NCI-H748 (cell line): ENCODE measurements at regions not wholly inside any gene's neighbourhood (a gene's known extent, or its start where the extent isn't known, plus 50 kb on each side); places are given as distances from the start of the nearest gene placed in this dataset.
"Not testable (repeated sequence)": the region's sequence is repeated elsewhere in the genome, so short reads cannot be mapped to it uniquely, and the experiment has no call there.

Experiments
- DNase-seq: peaks from one replicate; lab custom pipeline; 2025; ENCODE audit not compliant: unreplicated experiment; lab: John Stamatoyannopoulos, UW

DNA sequence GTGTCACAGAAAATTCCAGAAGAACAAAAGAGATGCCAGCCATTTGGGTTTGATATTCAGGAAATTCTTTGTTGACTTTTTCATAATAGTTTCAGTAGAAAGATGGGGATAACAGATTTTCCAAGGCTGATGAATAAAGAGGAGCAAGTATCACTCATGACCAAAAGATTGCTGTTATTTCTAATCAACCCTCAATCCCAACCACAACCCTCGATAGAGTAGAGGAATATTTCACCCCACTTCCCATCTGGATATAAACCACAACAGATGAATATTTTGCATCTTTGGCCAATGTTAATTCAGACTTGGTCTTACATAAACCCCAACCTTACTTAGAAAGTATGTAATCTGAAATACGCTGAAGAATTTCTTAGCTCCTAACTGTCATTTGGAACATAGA lies 232.4 kb downstream of the SEC16B start:
- no peak for DNase-seq

DNA sequence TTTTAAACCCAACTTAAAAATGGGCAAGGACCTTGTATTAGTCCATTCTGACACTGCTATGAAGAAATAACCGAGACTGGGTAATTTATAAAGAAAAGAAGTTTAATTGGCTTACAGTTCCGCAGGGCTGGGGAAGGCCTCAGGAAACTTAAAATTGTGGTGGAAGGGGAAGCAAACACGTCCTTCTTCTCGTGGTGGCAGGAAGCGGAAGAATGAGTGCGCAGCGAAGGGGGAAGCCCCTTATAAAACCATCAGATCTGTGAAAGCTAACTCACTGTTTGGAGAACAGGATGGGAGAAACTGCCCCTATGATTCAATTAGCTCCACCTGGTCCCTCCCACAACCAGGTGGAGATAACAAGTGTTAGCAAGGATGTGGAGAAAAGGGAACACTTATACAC lies 237.7 kb downstream of the SEC16B start:
- no peak for DNase-seq

DNA sequence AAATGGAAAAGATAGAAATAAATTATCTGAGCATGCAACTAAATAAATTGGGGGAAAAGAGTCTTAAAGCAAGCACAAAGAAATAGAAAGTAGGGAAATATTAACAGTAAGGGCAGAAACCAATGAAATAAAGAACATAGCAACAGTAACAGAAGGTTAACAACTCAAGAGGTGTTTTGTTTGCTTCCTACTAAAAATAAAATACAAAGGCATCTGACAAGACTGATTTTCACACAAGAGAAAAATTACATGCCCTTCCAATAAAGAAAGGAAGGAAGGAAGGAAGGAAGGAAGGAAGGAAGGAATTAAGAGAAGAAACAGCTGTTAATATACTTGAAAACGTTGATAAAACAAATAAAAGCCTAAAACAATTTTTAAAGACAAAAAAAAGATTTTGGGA lies 240.2 kb downstream of the SEC16B start:
- no peak for DNase-seq

DNA sequence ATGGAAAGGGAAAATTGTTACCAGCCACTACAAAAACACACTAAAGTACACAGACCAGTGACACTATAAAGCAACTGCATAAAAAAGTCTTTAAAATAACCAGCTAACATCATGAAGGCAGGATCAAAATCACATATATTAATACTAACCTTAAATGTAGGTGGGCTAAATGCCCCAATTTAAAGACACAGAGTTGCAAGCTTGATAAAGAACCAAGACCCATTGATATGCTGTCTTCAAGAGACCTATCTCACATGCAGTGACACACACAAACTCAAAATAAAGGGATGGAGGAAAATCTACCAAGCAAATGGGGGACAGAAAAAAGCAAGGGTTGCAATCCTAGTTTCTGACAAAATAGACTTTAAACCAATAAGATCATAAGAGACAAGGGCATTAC lies 246.3 kb downstream of the SEC16B start:
- DNase-seq = no peak

DNA sequence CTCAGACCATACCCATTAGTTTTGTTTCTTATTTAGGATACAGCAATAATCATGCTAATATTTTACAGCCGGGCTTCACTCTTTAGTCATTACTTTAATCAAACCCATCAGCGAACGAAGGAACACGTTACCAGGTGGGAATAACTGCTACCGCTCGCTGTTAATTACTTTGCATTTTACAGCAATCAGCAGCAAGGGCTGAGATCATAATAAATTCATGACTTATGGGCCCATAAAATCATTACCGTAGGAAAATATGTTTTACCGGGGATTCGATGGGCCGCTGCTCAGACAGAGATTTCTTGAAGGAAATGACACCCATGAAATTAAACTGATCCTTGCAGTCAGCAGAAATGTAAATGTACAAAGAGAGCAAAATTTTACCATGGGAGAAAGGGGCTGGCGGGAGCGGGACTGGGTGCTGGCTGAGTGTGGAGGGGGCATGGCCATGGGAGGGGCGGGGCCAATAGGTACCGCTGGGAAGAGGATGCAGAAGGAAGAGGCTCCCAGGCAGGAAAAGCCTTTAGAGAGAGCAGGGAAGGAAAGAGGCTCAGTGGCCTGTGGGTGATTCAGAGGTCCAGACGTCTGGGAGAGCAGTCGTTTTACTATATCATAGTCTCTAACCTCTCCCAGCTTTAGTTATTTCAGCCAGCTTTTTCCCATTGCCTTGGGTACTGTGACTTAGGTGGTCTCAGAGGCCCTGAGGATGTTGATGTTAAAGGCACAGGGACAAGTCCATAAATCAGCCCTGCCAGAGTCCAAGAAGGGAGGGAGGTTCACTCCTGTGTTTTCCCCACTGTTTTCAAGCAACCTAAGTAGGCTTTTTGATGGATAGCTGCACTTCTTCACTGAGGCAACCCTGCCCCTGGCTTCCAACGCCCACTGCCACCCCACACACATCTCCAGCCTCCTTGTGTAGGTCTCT lies 258.9 kb downstream of the SEC16B start:
- DNase-seq = no peak

DNA sequence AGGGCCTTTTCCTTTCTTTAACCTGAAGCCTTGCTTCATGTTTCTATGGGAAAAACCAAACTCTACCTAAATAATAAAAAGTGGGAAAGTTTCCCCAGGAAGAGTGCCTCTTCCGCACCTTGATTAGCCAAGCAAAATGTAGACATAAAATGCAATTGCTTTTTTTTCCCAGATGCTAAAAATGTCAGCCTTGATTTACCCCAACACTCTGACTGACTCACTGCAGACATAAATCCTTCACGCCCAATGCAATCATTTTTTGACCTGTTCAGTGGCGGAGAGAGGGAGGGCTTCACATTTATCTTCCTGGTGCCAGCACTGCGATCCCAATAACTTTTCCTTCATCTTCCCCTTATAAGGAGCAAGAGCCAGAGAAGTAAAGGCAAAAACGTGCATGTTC lies 261.5 kb downstream of the SEC16B start:
- no peak for DNase-seq

DNA sequence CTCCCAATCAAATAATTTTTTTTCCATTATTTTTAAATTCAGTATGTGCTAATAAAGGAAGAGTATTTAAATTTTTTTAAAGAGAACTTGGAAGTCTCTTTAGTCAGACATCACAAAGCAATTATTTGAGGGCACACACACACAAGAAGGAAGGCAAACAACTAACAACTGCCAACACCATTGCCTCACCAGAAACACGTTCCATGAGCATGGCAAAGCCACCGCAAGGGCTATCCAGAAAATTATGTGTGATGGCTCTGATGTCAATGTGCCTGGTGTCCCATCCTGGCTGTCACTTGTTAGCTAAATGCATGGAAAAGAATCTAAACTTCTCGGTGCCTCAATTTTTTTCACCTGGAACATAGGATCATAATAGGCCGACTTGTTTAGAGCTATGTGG lies 262.9 kb downstream of the SEC16B start:
- DNase-seq = no peak

DNA sequence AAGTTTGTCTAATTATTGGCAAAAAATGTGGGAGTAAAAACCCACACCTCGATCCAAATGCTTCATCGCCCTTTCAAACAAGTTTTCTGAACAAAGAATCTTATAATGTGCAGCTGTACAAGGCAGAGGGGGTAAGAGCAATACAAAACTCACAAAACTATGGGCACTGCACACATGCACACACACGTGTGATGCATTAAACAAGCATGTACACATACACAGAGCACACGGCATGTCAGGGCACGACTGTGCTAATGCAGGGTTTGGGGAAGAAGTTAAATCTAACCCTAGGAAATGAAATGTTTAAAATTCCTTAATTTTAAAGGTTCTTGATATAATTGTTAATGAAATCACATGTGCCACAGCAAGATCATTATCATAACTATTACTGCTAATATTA lies 264.0 kb downstream of the SEC16B start:
- DNase-seq = no peak

- DNase-seq = no peak
Measured at GRCh38 chr1:177703888-177704446, 265.9 kb downstream of the SEC16B start.

DNA sequence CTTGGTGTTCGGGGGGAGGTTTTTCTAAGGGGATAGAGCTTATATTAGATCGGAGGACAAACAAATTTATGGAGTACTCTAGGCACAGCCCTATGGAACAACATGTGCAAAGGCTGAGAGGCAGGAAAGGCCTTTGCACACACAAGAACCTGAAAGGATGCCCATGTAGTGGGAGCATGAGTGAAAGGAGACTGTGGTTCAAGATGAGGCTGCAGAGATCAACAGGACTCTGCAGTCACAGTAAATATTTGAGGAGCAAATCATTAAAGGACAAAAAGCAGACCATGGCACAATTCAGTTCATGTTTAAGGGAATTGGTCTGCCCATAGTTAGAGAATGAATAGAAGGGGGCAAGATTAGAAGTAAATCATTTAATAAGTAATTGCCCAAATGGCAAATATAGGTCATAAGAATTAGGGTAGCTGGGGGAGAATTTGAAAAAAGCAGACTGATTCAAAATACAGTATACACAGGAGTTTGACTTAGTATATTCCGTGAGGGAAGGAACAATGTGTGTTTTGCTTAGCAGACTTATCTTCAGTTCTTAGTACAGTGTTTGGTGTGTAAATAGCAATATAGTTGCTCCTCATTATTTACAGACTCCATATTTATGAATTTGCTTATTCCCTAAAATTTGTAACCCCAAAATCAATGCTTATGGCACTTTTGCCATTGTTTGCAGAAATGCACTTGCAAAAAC lies 268.1 kb downstream of the SEC16B start:
- no peak for DNase-seq

DNA sequence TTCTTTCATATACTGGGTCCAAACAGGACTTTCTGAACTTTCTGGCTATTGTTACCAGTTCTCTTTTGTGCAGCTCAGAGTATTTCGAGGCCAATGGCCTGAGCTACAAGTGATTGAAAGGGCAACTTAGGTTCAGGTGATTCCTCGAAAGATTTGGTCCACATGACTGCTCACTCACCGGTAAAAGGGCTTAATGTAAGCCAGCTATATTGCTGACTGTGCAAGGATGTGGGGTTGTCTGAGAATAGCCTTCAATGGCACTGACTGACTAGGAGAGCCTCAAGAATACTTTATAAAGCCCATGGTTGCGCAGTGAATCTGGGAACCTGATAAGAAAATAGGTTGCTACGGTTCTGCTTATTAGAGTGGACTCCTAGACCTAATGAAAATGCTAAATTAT lies 269.0 kb downstream of the SEC16B start:
- no peak for DNase-seq

DNA sequence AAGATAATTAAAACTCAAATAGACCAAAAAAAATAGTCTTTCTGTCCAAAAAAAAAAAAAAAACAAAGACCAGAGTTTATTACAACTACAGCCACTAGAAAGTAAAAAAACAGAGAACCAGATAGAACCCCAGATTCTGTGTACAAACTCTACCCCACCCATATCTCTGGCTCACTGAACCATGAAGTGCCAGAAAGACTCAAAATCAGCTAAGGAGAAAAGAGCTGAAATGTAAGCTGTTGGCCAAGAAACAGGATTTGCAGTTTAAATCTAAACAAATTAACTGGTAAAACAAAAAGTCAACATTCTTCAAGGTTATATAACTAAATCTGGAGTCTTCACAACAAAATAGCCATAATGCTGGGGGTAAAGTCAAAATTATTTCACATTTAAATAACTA lies 278.9 kb downstream of the SEC16B start:
- no peak for DNase-seq

DNA sequence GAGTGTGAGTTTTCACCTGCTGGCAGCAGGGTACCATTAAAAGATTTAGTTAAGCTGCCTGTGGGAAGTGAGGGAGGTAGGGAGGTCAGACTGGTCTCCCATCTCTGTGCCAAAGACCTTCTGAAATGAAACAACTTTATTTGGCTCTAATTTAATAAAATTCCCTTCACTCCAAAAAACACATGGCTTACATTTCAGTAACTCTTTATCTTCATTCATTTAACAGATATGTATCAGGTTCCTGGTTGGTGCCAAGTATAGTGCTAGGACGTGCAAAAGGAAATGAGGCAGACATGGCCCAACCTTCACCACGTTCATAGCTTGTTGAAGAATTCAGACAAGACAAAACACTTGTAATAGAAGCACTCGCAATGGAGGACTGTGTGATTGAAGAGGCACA lies 282.3 kb downstream of the SEC16B start:
- no peak for DNase-seq

DNA sequence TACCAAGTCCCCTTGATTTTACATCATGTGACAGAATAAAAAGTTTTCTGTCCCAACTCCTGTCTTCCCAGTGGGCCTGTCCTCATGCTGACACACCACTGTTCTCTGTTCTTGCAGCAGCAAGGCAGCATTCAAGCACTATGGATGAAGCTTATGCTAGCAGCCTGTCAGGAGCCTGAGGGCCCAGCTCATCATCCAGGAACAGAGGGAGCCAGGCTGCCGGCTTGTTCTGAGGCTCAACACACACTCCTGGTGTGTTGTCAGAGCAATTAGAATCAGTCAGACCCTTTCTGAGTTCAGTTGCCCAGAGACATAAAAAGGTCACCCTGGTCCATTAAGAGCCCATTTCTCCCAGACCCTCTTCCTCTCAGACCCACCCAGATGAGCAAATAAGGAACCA lies 282.9 kb downstream of the SEC16B start:
- peak; percentile 84 for DNase-seq

- DNase-seq = no peak
Measured at GRCh38 chr1:177669161-177669560, 300.7 kb downstream of the SEC16B start.

DNA sequence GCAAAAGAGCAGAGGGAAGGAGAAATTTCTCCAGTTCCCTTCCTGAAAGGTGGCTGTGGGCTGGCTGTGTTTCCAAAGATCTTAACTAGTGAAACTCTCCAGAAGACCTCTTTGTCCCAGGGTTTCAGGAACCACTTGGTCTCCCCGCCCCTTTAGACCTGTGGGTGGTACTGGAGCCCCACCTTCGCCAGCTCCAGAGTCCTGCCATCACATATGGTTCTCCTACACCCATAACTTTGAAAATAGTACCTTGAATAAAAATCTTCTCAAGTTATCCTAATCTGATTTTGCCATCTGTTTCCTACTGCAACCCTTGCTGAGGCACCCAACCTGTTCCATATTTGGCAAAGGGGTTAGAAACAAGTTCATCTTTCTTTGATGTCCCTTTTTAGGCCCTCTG lies 303.9 kb downstream of the SEC16B start:
- DNase-seq = no peak

- DNase-seq = not testable (repeated sequence)
Measured at GRCh38 chr1:177664742-177665141, 305.1 kb downstream of the SEC16B start.

GRCh38 chr1:177660188-177660587 lies 309.7 kb downstream of the SEC16B start:
- DNase-seq = no peak

DNA sequence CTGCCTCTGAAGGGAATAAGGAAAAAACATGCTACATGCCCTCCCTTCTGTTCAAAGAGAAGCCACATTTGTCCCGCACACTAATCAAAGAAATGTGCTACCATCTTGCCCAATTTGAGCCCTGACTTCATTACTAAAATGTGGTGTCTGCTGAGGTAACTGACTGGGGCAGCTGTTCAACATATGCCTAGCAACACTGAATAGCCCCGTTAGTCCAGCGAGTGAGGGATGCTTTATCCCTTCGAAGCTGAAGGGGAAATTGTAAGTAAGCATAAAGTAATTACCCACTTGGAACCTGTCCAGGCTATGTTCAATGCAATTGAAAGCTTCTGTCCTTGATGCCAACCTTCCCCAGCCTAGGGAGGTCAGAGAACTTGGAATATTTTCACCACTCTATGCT lies 310.6 kb downstream of the SEC16B start:
- DNase-seq = peak; percentile 66

DNA sequence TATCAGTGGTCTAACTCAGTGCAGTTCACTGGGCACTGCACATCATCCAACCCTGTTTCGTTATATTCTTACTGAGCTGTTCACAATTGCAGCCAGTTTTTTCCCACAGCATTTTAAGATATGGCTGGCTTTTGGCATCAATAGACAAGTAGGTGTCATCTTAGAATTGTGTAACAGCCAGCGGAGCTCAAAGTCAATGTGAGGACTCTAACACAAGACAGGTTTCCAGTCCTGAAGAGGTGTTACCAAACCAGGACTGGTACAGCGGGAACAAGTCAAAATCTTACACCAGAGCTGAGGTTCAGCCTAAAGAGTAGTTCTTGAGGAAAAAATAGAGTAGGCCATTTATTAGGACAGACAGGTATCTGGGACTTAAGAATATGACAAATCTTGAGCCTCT lies 313.3 kb downstream of the SEC16B start:
- no peak for DNase-seq

DNA sequence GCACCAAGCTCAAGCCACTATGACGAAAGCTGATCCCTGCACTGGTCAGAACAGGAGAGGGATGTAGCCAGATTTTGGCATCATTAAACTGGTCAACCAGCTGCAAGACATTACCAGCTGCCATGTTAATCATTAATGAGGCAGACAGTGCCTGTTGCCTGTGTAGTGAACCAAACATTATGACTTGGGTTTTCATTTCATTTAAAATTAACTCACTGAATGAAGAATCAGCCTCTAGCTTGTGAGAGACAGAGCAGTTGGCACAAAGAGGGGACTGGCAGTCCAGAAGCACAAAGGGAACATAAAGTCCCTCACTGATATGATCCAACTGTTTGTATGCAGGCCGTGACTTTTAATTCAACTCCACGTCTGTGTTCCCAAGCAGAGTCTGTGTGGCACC lies 318.9 kb downstream of the SEC16B start:
- no peak for DNase-seq

DNA sequence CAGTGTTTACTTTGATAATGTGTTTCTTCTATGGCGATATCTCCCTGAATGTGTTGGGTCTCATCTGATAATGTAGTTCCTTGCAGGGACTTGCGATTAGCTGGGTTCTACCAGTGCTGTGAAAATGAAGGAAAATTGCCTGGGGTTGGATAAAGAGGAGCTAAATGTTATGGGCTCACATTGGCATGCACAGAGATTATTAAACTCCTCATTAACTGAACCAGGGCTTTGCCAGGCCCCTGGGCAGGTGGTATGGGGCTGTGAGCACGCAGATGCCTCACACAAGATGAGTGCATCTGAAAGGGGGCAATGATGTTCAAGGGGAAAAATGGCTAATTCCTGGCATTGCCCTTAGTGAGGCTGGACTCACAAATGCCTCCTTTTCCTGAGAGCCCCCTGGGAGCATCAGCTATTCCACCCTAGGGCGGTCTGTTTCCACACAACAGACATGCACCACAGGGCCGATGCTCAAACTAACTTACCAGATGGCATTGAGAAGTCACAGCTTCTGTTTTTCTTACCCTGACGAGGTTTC lies 321.1 kb downstream of the SEC16B start:
- DNase-seq = no peak
